ENCODE measurements at regions not wholly inside any gene's neighbourhood (a gene's known extent, or its start where the extent isn't known, plus 50 kb on each side); places are given as distances from the start of the nearest gene placed in this dataset.

GRCh38 chr13:59274958-59275727 lies 888.6 kb downstream of the DIAPH3 start:
- no peak for DNase-seq (ENCODE audit: low spot score)
- Histone ChIP-seq H4K20me1 (ENCODE audit: insufficient read depth, poor library complexity, severe bottlenecking) (no peaks in the 10 kb centered on the region), H3K9me2 (replicated peaks; ENCODE audit: insufficient read depth) (no peaks in the 10 kb centered on the region), H3K4me1 (ENCODE audit: insufficient read depth) (no peaks in the 10 kb centered on the region), H3K9me3 (ENCODE audit: low read depth) (no peaks in the 10 kb centered on the region), H3K4me2 (no peak overlapping the region), H3K27me3 (no peaks in the 10 kb centered on the region), H3K36me3 (replicated peaks; ENCODE audit: insufficient read depth, low read depth) (no peaks in the 10 kb centered on the region), H3K79me2 (no peaks in the 10 kb centered on the region), H2AFZ (no peak overlapping the region), H3K4me3 (no peak overlapping the region), H3K27ac (no peak overlapping the region)
- WGBS (ENCODE audit: low lambda C conversion rate, missing lambda C conversion rate), result 14% methylated on average over 1 of the region's 1 CpG
- TF ChIP-seq CTCF (IDR thresholded peaks at IDR 0.05; ENCODE audit: poor library complexity) (no peak), EZH2 (IDR thresholded peaks at IDR 0.05; ENCODE audit: borderline replicate concordance) (no peak), EZH2phosphoT487 (IDR thresholded peaks at IDR 0.05; ENCODE audit: low read depth, severe bottlenecking, unreplicated experiment) (no peak)

- H2AFZ ChIP-seq, result no peak overlapping the region
- H3K36me3 ChIP-seq (replicated peaks; ENCODE audit: insufficient read depth, low read depth), result no peaks in the 10 kb centered on the region
- no peaks in the 10 kb centered on the region for H3K9me3 ChIP-seq (ENCODE audit: low read depth)
- H3K4me1 ChIP-seq (ENCODE audit: insufficient read depth), result no peaks in the 10 kb centered on the region
- no peaks in the 10 kb centered on the region for H3K27me3 ChIP-seq
- H4K20me1 ChIP-seq (ENCODE audit: insufficient read depth, poor library complexity, severe bottlenecking), result no peaks in the 10 kb centered on the region
- no peak overlapping the region for H3K4me2 ChIP-seq
- no peaks in the 10 kb centered on the region for H3K9me2 ChIP-seq (replicated peaks; ENCODE audit: insufficient read depth)
- no peak overlapping the region for H3K27ac ChIP-seq
- H3K4me3 ChIP-seq, result no peak overlapping the region
- TF ChIP-seq CTCF (IDR thresholded peaks at IDR 0.05; ENCODE audit: poor library complexity), result no peak
- TF ChIP-seq EZH2 (IDR thresholded peaks at IDR 0.05; ENCODE audit: borderline replicate concordance), result no peak
- no peak for TF ChIP-seq EZH2phosphoT487 (IDR thresholded peaks at IDR 0.05; ENCODE audit: low read depth, severe bottlenecking, unreplicated experiment)
- no peaks in the 10 kb centered on the region for H3K79me2 ChIP-seq
- no peak for DNase-seq (ENCODE audit: low spot score)
Observed at GRCh38 chr13:59276436-59276835, 887.3 kb downstream of the DIAPH3 start.

GRCh38 chr13:59277106-59277505 lies 886.6 kb downstream of the DIAPH3 start:
- DNase-seq (ENCODE audit: low spot score), result no peak
- no peak overlapping the region for H3K27ac ChIP-seq
- H2AFZ ChIP-seq, result no peak overlapping the region
- TF ChIP-seq EZH2phosphoT487 (IDR thresholded peaks at IDR 0.05; ENCODE audit: low read depth, severe bottlenecking, unreplicated experiment) (no peak), CTCF (IDR thresholded peaks at IDR 0.05; ENCODE audit: poor library complexity) (no peak), EZH2 (IDR thresholded peaks at IDR 0.05; ENCODE audit: borderline replicate concordance) (no peak)
- no peaks in the 10 kb centered on the region for H3K4me1 ChIP-seq (ENCODE audit: insufficient read depth)
- no peaks in the 10 kb centered on the region for H3K9me3 ChIP-seq (ENCODE audit: low read depth)
- H3K4me3 ChIP-seq, result no peak overlapping the region
- no peaks in the 10 kb centered on the region for H3K9me2 ChIP-seq (replicated peaks; ENCODE audit: insufficient read depth)
- no peak overlapping the region for H3K4me2 ChIP-seq
- H3K36me3 ChIP-seq (replicated peaks; ENCODE audit: insufficient read depth, low read depth), result no peaks in the 10 kb centered on the region
- no peaks in the 10 kb centered on the region for H3K79me2 ChIP-seq
- H3K27me3 ChIP-seq, result no peaks in the 10 kb centered on the region
- H4K20me1 ChIP-seq (ENCODE audit: insufficient read depth, poor library complexity, severe bottlenecking), result no peaks in the 10 kb centered on the region

Measured in hepatocyte (in vitro differentiated cells).